ENCODE measurements at regions not wholly inside any gene's neighbourhood (a gene's known extent, or its start where the extent isn't known, plus 50 kb on each side); places are given as distances from the start of the nearest gene placed in this dataset.
A peak's percentile ranks its signal among the peaks of the same experiment; 100 is the strongest.
"Not testable (repeated sequence)": the region's sequence is repeated elsewhere in the genome, so short reads cannot be mapped to it uniquely, and the experiment has no call there.

DNA sequence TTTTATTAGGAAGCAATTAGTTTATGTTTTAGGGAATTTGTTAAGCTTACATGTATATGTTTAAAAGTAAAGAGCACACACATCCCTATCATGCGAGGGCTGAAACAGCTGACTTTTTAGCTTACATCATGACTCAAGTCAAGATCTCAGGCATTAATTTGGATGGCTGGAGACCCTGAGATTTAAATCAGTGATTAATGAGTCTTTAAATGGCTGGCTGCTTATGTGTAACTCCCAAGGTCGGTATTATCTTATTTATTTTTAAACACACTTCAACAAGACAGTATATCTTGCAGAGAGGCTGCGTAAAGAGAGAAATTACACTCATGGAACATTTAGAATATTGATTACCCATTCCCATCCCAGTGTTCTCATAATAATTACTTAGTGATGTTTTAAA lies 169.4 kb downstream of the KBTBD8 start:
- DNase-seq: peak; percentile 24

DNA sequence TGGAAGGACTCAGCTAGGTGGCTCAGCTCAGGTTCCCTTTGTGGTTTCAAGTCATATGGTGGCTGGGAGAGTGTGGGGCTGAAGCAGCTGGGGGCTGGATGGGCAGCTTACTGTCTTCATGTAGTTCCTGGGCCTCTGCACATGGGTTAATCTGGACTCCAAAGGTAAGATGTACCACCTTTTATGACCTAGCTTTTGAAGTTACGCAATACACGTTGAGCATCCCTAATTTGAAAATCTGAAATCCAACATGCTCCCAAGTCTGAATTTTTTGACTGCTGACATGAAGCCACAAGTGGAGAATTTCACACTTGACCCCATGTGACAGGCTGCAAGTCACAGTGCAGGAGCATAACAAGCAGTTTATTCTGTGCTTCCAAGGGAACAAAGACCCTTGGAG lies 173.7 kb downstream of the KBTBD8 start:
- no peak for DNase-seq

DNA sequence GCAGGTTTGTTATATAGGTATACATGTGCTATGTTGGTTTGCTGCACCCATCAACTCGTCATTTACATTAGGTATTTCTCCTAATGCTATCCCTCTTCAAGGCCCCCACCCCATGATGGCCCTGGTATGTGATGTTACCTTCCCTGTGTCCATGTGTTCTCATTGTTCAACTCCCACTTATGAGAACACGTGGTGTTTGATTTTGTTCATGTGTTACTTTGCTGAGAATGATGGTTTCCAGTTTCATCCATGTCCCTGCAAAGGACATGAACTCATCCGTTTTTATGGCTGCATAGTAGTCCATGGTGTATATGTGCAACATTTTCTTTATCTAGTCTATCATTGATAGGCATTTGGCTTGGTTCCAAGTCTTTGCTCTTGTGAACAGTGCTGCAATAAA lies 175.0 kb downstream of the KBTBD8 start:
- DNase-seq: not testable (repeated sequence)

DNA sequence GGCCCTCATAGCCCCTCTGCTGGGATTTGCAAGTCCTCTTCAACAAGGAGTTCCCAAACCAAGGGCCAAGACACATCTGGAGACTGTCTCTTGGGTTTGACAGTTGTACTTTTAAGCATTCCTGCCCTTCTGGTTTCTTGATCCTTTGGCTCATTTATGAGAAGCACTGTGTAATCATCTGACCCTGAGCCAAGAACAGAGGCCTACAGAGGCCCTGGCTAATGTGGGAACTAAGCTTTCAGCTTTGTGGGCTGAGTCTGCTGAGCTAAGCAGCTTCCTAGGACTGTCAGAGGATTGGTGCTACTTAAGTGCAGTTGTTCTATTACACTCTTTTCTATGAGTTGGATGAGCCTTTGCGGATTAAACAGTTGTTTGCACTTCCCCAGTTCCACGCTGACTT lies 178.3 kb downstream of the KBTBD8 start:
- DNase-seq: no peak

DNA sequence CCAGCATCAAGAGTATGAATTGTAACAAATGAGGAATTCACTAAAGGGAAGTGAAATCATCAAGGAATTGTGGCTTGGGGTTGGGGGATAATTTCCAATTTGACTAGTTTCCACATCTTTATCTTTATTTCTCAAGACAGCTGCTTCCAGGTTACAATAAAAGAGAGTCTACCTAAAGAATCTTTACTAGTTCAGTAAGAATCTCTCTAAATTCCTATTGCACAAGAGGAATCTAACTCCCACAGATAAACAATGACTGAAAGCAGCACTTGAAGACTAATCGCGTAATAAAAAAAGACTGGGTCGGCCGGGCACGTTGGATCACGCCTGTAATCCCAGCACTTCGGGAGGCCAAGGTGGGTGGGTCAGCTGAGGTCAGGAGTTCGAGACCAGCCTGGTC lies 194.4 kb downstream of the KBTBD8 start:
- no peak for DNase-seq

DNA sequence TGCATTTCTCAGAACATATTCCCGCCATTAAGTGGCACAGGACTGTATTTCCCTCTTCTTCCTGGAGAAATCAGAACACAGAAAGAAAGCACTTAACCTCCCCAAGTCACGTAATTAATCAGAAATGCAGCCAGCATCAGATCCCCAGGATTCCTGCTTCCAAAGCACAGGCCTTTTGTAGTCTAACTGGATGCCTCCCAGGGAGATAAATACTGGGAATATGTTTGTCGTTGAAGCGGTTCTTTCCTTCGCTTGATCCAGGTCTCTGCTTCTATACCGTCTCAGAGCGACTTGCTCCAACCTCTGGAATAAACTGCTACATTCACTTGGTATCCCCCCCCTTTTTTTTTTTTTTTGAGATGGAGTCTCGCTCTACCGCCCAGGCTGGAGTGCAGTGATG lies 198.6 kb downstream of the KBTBD8 start:
- no peak for DNase-seq

DNA sequence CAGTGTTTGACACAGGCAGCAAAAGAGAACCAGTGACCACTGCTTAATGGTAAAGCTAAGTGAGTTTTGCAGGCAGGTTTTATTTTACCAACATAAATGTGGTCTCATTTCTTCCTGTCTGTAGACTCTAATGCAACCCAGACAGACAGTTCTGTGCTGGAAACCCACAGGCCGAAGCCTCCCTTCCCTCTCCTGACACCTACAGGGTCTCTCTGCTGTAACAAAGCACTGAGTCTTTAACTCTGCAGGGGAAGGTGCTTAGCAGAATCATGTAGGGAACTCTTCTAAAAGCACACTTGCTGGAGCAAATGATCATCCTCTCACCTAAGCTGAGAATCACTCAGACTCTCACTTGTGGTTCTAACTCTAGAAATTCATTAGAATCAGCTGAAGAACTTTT lies 200.3 kb downstream of the KBTBD8 start:
- DNase-seq: no peak

DNA sequence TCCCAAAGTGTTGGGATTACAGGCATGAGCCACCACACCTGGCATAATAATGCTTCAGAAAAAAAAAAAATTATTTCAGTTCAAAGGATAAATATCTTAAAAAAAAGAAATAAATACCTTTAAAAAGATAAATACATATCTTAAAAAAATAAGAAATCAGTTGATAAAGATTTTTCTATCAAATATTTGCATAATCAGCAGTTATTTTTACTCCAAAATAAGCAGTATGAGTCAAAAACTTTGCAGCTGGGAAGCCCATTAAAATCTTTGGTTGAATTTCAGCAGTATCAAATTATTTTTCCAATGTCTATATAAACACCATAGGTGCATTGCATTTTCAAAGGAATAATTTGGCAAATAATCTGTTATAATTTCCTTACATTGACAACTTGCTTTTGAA lies 202.5 kb downstream of the KBTBD8 start:
- no peak for DNase-seq

DNA sequence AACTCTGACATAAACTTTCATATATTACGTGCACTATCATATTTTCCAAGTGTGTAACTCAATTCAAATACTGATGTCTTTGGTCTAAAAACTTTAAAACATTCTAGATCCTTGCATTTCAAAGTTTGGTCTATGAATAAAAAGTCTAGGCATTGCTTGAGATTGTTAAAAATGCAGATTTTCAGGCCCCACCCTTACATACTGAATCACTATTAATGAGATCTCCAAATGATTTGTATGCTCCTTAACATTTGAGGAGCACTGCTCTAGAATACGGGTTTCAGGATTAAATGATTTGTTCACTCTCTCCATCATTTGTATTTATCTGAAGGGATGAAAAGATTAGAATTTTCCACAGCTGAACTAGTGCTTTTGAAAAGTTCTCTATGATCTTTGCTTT lies 202.9 kb downstream of the KBTBD8 start:
- no peak for DNase-seq

DNA sequence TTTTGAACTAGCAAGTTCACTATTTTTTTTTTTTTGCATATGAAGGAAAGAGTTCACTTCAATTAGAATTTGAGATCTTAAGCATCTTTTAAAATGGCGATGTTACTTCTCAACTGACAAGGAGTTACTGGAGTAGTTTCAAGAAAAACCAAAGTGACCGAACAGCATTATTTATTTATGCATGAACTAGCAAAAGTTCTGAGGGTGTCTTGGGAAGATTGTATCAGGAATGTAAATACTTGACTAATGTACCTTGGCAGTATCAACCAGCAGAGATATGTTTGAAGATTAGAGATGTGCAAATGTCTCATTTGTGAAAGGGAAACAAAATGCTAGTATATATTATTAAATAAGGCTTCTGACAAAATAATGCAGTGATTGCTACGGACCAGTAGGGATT lies 203.9 kb downstream of the KBTBD8 start:
- DNase-seq: no peak

DNA sequence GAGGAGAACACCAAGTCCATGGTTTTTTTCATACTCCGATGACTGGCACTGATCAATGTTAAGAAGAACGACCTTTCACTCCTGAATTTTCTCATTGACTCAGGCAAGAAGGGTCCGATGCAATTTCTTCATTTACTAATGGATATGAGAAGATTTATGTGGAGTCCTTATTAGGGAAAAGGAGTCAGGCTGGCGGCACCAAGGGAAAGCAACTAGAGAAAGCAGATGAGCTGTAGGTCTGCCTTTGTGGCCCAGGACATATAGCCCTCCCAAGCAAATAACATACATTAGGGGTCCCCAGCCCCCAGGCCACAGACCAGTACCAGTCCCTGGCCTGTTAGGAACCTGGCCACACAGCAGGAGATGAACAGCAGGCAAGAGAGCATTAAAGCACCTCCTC lies 206.8 kb downstream of the KBTBD8 start:
- no peak for DNase-seq

DNA sequence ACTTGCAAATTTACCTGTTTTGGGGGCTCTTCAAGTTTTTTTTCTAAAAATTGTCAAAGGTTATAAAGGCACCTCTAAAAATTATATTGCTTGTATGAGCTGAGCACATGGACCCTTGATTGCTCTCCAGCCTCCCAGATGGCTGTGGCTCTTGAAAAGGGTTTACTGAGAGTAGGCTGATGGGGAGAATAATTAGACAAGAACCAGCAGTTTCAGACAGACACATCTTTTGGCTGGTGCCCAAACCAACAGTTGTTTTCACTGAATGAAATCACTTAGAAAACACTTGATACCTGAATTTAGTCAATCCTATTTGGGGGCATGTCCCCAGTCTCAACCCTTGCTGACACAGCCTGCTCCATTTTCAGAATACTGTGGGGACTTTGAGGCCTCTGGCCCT lies 217.6 kb downstream of the KBTBD8 start:
- DNase-seq: peak; percentile 61

DNA sequence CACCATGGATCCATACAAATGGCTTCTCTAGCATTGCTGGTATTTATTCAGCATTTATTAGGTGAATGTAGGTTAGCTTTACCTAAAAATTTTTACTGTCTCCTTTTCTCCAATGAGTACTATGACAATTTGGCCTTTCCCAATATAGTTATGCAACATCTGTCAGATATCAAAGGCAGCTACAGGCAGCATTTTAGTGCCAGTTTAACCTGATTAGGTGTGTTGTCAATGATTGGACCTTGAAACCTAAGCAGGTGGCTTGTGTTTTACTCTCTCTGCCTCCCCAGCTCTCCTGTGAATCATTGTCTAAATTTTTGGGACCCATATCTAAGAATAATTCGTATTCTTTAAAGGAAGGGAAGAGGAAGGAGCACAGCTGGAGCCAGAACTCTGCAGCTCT lies 228.9 kb downstream of the KBTBD8 start:
- no peak for DNase-seq

DNA sequence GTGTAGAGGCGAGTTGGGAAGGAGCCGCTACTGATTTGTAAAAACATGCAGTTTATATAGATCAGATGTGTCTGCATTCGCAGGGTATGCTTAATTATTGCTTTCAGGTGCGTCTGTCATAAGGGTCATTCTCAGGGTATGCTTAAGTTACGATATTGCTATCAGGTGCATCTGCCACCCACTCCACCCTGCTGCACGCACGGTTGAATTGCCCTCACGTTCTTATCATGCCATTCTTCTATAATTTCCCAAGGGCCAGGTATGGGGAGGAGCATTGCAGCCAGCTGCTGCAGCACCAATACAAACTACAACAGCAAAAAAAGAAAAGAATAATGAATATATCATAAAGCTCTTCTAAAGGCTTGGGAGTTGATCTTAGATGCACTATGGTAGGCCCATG lies 230.0 kb downstream of the KBTBD8 start:
- DNase-seq: no peak

DNA sequence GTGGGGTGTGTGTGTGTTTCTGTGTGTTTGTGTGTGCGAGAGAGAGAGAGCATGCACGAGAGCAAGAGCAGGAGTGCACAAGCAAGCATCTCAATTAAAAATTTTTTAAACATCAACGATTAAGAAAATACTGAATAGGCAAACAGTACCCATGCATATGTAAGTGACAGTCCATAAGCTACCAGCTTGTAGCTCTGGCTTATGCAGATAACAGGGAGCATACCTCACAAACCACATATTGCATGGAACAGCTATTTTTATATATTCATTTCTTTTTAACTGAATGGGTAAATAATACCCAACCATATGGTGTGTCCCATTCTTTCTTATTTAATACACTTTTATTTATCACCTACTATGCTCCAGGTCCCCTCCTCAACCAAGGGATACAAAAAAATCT lies 234.5 kb downstream of the KBTBD8 start:
- DNase-seq: no peak

DNA sequence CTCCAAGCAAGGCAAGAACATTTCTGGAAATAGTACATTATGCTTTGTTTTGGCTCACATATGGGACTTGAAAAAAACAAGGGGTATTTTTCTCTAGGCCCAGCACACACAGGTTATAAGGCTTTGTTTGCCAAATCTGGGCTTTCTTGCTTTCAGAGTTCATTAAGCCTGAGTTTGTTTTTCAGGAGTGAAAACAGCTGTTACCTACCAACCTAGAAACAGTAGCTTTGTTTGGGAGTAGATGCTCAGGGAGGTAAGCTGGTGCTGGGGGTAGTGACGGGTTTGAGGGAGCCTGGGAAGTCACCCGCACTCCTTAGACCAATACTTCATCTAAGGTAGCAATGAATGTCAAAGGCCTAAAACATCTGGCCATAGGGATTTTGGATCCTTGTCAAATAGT lies 241.2 kb downstream of the KBTBD8 start:
- DNase-seq: no peak

DNA sequence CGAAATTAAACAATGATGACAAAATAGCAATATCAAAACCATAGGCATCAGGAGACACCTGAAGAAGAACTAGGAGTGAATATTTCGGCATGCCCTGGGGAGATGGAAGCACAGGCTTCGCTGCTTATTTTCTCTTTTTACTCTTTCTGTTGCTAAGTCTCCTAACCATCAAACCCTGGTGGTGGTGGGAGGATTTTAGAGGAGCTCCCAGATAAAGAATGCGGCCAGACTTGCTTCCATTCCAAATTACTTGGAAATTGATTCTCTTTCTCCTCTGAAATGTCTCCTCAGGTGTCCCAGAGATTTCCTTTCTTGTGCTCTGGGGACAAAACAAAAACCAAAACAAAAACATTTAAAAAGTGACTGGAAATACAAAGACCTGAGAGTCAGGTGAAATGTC lies 243.0 kb downstream of the KBTBD8 start:
- no peak for DNase-seq

DNA sequence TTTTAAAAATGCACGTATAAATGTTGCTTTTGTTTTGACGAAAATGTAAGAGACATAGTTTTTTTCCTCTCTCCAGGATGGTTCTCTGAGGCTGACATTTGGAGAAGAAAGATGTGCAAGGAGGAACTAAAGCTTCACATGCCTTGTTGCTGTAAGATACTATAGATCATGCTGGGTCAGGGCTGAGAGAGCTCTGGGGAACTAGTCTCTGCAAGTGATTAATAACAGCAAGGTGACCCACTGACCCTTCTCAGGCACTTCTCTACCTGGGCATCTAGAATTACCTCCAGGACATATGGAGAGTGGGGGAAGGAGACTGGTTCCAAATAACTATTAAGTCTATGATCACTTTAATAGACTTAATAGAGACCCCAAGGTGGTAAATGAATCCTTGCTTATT lies 246.0 kb downstream of the KBTBD8 start:
- DNase-seq: no peak

DNA sequence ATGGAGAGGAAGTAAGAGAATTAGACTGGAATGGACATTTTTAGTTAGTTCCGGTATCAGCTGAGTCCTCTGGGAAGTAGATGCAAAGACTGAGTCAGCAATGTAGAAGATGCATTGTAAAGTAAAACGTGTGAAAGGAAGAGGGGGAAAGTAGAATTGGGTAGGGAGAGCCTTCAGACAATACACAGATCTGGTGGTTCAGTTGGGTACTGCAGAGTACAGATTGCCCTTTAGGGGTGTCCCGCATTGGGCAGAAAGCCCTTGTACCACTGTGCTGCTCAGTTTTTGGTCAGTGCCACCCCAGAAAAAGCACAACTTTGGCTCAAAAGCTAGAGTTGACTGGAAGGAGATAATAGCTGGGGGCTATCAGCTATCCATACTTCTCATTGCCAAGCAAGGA lies 247.4 kb downstream of the KBTBD8 start:
- DNase-seq: no peak

DNA sequence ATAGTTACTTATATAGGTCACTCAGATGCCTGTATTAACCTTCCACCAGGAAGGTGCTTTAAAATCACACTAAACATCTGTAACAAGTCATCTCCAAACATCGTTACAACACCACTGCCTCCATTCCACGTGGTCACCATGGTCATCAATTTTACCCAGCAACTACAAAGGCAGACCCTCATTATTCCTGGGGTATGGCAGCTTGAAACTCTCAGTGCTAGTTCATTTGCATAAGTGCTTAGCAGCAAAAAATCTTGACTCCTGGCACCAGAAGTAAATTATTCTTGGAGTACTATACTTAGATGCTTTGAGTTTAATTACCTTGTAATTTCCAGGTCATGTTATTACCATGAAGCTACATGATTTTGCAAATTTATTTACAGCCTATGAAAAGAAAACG lies 250.6 kb downstream of the KBTBD8 start:
- DNase-seq: no peak

DNA sequence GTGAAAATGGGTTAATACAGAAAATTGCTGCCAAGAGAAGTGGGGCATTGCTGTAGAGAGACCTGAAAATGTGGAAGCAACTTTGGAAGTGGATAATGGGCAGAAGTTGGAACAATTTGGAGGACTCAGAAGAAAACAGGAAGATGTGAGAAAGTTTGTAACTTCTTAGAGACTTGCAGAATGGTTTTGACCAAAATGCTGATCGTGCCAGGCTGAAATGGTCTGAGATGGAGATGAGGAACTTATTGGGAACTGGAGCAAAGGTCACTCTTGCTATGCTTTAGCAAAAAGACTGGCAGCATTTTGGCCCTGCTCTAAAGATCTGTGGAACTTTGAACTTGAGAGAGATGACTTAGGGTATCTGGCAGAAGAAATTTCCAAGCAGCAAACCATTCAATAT lies 254.8 kb downstream of the KBTBD8 start:
- DNase-seq: not testable (repeated sequence)

DNA sequence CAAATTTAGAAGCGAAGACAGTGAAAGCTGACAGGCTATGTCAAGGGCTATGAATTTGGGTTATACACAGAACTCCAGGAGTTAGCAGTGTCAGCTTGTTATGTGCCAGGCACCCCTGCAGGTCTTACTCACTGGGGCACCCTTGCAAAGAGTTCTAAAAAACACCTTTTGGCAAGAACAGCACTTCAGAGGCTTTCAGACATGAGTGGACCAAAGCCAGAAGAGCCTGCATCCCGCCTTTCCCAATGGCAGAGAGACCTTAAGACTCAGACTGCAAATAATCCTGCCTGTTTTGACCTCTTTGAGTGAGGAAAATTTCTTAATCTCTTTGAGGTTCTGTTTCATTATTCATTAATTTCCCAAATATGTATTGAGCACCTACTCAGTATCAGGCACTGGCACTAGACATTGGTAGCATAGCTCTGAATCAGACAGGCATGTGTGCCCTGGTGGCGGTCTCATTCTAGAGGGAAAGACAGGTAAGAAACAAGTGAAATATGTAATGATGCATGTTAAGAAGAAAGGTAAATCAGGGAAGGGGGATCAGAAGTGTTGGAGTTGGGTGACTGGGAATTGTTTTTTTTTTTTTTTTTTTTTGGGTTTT lies 280.0 kb downstream of the KBTBD8 start:
- DNase-seq: no peak

DNA sequence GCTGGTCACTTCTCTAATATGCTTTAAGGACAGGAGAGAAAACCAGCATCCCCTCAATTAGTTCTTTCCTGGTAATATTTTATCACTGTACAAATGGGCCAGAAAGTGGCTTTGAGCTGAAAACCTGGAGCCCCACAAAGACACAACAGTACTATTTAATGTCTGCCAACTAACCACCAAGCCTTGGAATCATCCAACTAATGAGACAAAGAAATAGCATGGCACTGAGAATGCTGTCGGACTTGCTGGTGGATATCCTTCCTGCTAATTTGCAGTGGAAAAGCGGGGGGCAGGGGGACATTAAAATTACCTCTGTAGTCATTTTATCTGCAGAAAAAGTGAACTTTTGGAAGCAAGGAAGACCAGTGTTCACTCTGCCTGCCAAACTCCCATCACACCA lies 288.5 kb downstream of the KBTBD8 start:
- no peak for DNase-seq

DNA sequence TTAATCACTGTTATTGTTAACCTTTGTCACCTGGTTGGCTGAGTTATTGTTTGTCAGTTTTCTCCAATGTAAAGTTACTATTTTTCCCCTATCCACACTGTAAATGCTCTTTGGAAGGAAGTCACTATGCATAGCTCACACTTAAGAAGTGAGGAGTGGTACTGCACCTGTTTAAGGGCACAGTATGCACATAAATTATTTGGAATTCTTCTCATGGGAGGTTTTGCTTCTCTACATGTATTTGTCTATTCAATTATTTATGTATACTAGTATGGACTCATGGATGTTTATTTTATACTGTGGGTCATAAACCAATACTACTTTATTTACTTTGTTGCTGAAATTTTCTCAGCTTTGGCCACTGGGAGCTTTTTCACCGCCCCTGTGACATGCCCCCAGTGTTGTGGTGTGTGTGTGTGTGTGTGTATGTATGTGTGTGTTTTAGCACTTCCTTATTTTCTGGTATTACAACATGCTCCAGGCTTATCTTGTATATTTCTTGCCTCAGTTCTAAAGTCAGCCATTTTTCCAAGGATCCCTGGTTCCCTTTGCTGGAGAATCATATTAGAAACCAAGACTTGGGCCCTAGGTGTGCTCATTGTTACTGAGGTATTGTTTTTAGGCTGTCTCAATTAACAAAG lies 290.5 kb downstream of the KBTBD8 start:
- DNase-seq: no peak

DNA sequence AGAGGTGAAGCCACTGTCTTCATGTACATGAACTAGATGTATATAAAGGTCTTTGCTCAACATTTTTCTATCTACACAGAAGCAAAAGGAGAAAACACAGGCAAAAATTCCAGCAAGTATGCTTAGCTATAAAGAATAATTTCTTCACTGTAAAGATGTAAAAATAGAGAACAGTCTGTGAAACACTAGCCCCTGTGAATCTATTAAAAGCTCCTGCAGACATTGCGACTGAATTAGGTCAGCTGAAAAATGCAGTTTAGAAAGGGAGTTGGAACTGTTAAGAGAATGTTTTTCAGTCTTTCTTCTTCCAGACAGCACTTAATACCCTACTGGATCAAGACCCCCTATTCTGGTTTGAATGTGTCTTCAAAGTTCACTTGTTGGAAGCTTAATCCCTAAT lies 291.5 kb downstream of the KBTBD8 start:
- DNase-seq: no peak

All from NCI-H82 (cell line).